ACHN (cell line): ENCODE measurements at regions not wholly inside any gene's neighbourhood (a gene's known extent, or its start where the extent isn't known, plus 50 kb on each side); places are given as distances from the start of the nearest gene placed in this dataset.
"Not testable (repeated sequence)": the region's sequence is repeated elsewhere in the genome, so short reads cannot be mapped to it uniquely, and the experiment has no call there.

ENCODE experiments used
- DNase-seq: peaks from one replicate; pipeline ENCODE4 v3.0.0-alpha.2; 2015
- in situ Hi-C: cut with HindIII; loops from 2 replicates; pipeline ENCODE4 v1.10.0; 2017; ENCODE audit warnings: low sequenced_read_pairs, low pct_ligation_motif_present, low pct_unique_long_range_greater_than_20kb

DNA sequence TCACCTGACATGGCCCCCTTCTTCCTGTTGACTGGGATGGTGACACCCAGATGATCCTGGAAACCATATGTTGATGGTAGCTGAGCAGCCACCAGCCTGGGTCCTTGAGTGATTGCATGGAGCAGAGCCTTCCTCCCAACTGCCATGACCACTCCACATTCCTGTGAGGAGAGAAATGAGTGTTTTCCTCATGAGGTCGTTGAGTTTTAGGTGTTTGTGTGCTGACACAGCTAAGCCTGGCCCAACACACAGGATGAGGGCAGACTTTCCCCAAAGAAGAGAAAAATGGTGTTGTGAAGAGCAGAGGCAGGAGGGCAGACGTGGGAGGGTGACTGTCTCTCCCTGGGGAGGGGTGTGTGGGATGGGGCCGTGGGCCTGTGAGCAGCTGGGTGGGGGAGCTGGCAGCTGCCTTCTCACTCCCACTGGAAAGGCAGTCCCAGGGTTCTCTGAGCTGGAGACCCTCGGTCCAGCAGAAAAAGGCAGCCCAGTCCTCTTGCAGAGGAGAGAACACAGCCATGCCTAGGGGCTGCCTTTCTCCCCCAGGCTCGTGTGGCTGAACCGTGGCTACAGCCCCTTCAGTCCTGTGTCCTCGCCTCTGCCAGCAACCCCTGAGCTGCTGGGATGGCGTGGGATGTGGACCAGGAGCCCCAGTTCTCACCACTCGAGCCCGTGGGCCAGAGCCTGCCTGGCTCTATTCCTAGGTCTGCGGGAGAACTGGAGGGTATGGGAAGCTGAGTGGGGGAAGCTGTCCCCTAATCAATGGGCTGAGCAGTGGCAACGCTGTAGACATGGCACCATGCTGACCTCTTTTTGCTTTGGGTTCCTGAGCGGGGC lies 257.0 kb downstream of the ADGRD1 start:
- no peak for DNase-seq
- in situ Hi-C loops, result no loop called here

DNA sequence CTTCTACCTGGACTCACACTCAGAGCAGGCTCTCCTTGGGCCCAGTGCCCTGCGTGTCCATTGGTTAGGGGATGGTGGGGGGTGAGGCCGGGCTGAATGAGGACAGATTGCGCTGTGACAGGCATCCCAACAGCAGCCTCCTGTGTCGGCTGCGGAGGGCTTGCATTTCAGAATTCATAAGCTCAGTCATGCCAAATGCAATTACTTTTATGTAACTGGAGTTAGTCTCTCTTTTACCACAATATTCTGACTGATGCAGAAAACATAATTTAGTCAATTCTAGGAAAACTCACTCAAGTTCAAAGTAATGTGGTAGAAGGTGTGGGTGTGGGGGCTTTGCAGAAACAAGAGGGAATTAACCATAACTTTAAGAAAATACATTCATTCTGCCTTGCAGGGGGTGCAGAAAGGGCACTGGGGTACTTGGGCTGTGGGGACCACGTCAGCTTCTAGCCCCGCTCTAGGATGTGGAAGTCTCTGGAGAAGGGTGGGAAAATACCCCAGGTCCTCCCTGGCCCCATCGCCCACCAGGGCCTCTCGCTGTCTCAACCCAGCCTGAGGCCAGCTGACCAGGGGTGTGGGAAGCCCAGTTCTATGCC lies 257.7 kb downstream of the ADGRD1 start:
- in situ Hi-C loops, result no loop called here
- no peak for DNase-seq

DNA sequence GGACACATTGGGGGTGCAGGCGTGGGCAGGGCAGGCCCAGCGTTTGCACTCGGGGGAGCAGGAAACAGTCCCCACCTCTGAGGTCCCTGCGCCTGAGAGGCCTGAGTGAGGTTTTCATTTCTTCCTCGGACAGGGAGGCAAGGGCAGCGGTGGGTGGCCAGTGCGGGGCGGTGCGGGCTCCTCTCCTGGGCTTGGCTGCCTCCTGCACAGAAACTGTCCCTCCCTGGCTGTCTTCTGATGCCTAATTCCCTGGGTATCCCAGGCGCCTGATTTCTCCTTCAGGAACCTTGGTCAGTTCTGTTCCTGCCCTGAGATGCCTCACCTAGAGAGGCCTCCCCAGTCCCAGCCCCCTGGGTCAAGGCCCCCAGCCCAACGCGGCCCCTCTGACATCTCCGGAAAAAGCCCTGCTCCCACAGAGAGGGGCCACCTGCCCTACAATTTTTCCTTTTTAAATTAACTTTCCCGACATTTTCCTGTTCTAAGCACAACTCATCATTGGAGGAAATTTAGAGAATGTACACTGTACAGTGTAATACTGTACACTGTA lies 260.3 kb downstream of the ADGRD1 start:
- DNase-seq, result no peak
- in situ Hi-C loops, result no loop called here

DNA sequence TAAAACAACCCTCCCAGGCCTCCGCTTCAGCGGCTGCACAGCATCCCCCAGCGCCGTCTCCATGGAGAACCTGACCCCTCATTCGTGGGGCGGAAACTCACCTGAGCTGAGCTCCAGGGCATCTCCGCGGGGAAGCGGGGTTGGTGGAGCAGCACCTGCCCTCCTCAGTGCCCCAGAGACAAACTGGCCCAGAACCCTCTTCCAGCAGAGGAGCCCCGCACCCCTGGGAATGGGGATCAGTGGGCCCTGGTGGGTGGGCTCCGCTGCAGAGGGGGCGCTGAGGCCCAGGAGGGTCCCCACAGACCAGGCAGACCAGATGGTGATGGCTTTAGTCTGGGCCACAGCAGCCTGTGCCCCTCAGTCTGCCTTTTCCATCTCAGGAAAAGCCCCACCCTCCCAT lies 261.2 kb downstream of the ADGRD1 start:
- in situ Hi-C loops, result not testable (repeated sequence)

DNA sequence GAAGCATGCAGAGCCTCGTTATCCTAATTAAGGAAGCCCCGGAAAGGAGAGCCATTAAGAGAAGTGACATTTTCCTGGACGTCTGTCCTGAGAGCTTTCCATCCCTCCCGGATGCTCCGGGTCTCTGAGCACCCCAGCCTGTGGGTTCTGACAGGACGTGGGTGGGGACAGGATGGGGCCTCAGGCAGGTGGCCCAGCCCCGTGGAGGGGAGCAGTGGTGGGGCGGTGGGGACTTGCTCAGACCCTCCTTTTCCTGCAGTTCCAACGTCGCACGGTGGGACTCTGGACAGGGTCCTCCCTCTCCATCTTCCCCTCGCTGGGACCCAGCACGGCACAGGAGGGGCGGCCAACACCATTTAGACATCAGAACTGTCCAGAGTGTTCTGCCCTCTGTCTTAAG lies 262.9 kb downstream of the ADGRD1 start:
- in situ Hi-C loops, DNase-seq: not testable (repeated sequence)

More for the DNA sequence above, 261.2 kb downstream of the ADGRD1 start:
- DNase-seq, result not testable (repeated sequence)

DNA sequence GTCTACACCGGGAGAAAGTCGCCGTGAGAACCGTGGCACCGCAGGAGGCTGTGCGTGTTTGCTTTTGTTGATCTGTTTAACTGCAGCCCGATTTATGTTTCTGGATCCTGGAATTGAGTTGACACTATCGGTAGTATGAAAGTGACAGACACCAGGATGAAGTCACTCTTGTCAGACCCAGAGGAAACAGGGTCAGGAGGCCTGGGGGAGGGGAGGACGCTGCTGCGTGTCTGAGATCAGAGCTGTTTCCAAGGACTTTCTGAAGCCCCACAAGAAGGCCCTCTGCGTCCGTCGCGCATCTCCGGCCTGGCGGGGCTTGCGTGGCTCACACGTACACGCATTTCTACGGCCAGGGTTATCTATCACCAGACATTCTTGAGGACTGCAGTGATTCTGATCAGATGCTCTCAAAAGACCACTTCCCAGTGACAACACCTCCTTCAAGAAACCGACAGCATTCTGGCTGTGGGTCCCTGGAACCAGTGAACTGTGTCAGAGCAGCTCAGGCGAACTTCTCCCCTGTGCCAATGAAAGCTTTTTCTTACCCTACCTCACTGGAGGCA lies 263.4 kb downstream of the ADGRD1 start:
- in situ Hi-C loops, result no loop called here
- no peak for DNase-seq

DNA sequence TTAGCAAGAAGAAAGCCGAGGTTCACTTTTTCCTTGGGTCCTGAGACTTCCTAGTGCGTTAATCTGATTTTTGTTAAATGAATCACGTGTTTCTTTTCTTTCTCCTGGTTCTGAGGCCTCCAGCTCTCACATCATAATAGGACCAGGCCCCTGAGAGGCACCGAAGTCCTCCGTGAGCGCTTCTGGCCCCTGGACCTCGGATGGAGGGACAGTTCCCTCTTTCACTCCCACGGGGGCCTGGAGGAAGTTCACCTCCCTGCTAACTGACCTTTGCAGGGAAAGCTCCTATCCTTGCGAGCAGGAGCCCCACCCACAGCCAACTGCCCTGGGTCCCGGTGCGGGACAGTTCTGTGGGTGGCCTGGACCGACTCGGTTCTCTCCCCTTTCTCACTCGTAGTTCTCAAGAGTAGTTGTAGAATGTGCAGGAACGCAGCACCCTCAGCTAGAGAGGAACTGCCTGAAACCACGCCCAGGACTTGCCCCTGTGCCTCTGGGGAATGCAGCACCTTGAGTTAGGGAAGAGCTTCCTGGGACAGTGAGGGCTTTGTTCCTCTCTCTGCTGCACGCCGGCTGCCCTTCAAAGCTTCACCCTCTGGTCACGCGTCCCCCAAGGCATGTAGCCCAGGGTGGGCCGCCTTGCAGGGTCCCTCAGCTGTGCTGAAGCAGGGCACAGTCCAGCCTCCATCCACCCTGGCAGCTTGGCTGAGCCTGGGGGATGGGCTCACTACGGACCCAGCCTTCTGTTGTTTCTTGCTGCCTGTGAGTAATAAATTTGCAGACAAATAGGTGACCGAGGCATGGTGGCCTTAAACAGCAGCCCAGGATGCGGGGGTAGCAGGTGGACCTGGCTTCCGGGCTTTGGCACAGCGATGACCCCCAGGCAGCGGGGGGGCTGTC lies 264.6 kb downstream of the ADGRD1 start:
- DNase-seq, result no peak
- in situ Hi-C loops, result no loop called here

DNA sequence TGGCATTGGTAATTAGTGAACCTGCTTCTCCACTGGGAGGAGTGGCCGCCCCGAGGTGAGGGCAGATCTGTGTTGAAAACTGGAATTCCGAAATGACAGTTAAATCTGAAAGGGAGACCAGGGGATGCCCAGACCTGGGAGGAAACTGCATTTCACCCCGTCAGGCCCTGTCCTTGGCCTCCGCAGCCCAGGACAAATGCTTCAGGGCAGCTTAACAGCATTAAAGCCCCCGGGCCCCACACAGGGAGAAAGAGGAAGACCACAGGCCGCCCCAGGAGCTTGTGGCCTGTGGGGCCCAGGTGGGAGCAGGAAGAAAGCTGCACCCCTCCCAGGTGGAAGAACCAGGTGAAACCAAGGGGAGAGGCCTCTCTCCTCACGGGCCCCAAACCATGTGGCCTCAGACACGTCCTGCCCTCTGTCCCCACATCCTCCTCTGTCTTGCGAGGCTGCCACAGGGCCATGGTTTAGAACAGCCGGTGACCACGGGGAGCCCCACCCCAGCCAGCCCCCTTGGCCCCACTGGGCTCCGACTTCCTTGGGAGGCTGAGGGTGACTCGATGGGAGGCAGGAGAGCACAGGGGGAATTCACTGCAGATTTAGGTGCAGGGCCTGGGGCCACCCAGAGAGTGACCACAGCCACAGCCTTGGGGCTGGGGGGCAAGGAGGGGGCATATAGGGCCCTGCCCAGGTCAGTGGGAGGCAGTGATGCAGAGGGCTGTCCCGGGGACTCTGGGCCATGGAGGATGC lies 265.4 kb downstream of the ADGRD1 start:
- DNase-seq, result no peak
- in situ Hi-C loops, result no loop called here

DNA sequence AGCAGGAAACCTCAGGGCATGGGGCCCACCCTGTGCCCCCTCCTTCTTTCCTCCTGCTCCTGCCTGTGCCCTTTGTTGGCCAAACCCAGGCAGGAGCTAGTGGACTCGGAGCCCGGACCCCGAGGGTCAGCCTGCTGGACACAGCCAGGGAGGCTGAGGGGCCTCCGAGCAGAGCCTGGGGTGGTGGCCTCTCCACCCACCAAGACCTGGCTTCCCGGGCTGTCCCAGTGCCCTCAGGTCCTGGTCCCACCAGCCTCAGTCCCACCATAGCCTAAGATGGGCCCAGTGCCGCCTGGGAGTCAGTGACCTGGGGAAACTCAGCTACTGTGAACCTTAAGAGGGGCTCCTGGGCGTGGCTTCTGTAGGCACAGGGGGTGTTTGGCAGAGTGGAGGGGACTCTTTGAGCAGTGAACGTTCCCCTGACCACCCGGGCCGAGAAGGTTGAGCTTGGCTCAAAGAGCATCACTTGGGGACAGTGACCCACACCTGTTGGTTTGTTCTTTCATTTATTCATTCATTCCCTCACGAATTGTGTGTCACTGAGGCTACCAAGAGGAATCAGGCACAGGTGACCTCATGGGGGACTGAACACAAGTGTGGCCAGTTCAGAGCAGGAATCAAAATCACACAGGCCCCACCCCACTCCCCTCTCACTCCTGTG lies 266.1 kb downstream of the ADGRD1 start:
- in situ Hi-C loops, result no loop called here

DNA sequence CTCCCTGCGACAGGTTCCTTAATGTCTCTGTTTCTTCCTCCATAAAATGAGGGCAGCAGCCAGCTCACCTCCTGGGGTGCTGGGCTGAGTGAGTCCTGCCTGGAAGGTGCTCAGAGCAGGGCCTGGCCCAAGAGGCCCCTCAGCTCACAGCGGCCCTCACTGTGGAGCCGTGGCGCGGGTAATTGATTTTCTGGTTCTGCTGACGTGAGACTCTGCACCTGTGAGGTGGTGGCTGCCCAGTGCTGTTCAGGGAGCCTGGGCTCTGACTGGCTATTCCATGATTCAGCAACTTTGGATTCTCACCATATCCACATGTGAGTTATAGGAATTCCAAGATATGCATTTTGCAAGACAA lies 266.6 kb downstream of the ADGRD1 start:
- no peak for DNase-seq

More for the DNA sequence above, 266.1 kb downstream of the ADGRD1 start:
- DNase-seq, result no peak

DNA sequence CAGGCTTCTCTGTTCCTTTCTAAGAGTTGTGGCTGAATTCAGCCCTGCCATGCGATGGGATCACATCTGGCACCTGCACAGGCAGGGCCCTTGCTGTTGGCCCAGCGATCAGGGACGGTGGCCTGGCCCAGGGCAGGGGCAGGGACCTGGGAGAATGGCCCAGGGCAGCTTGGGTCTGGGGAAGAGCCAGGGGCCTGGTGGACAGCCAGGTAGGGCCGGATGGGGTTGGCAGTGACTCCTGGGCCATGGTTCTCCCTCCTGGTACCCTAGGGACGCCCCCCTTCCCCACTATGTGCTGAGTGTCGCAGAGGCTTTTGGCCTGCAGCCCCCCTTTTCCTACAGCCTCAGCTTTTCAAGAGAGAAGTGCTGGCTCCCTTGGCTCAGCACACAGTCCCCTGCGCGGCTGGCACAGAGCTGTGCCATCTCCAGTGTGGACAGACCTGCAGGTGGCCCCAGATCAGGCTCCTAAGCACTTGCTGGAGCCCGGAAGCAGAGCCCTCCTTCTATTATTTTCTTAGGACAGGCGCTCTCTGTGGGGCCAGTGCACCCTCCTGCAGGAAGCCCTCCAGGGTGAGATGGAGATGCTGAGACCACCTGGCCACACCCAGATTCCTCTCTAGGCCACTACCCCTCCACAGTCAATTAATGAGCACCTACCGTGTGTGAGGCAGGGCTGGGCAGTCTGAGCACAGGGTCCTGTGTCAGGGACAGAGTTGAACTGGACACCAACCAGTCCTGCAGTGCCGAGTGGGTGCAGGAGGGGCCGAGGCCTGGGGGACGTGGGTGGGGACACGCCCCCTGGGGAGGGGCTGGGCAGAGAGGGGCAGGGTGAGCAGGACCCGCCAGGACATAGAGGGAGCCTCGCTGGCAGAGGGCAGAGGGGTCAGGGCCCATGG lies 267.6 kb downstream of the ADGRD1 start:
- DNase-seq, result no peak
- in situ Hi-C loops, result no loop called here

More for the DNA sequence above, 266.6 kb downstream of the ADGRD1 start:
- in situ Hi-C loops, result no loop called here

DNA sequence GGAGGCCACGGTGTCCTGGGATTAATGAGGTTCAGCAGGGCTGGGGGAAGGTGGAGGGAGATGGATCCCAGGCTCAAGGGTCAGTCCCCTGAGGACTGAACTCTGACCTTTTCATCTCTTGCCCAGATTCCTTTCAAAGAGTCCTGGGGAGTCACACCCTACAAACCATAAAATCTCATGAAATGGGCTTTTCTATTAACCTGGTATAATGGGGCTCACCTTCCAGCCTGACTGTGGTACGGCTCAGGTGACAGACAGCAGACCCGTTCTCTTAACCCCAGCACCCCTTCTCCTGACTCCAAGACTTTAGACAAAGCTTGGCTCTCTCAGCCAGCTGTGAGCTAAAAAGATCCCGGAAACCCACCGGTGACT lies 268.2 kb downstream of the ADGRD1 start:
- DNase-seq, result no peak
- in situ Hi-C loops, result no loop called here

DNA sequence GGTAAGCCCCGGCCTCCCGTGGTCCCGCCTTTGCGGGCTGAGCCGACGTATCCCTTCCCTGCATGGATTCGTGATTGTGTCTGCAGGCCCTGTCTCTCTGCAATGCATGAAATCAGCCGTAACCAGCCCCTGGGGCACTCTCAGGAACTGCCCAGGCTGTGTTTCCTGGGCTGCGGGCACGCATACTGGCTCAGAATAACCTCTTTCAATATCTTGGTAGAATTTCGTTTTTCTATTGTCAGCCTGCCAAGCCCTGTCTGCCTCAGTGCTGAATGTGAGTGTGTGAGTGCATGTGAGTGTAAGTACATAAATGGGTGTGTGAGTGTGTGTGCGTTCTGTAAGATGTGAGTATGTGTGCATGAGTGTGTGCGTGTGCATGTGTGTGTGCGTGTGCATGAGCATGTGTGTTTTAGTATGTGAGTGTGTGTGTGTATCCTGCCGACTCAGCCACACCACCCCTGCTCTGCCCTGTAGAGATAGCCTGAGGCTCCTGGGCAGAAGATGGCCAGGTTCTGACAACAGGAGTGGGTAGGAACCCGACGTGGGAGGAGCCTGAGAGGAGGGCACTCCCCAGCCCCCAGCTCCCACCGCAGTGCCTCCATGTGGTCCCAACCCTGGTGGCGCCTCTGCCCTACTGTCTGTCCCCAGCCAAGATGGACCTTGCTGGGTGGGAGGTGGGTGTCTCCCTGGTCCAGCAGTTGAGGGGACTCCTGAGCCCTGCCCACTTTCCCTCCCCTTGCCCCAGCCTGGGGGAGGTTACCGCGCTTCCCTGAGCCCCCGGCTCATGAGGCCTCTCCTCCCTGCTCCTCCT lies 268.8 kb downstream of the ADGRD1 start:
- in situ Hi-C loops, result no loop called here
- no peak for DNase-seq

DNA sequence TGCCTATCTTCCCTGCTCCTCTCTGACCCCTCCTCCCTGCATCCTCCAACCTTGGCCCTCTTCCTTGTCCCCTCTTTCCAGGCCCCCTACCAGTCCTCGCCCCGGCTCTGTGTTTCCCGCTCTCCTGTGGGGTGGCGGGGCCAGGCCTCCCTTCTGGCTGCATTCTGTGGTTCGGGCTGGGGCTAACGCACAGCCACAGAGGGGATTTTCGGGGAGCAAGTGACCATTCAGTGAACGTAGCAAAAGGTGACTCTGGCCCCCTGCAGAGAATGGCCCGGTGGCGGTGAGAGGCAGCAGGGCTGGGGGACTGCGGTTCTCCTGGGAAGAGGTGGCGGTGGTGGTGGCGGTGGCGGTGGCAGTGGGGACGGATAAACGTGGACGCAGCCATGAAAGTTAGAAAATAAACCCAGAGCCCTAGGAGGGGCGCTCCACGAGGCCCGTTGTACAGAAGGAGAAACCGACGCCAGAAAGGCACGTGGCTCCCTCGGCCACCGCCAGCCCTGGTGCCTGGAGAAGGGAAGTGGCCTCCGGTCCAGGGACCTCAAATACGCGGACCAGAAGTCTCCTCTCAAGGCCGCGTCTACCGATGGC lies 269.6 kb downstream of the ADGRD1 start:
- no peak for DNase-seq
- in situ Hi-C loops, result no loop called here

DNA sequence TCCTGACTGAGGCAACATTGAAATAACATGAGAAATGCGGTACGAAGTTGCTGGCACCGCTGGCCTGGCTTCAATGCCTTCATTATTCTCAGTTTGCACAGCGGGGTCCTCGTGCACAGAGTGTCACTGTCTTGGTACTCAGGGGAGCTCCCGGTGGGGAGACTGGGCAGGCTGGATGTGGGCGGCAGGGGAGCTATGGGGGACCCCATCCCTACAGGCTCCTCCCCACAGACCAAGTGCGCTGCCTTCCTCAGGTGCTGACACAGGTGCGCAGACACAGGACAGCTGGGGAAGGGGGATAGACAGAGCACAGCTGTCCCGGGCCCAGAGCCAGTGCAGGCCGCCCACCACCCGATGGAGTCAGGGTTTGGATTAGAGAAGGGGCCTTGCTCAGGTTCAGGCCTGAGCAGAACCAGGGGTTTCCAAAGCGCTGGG lies 270.1 kb downstream of the ADGRD1 start:
- in situ Hi-C loops, result no loop called here

More for the DNA sequence above, 270.1 kb downstream of the ADGRD1 start:
- no peak for DNase-seq
